ENCODE measurements at regions not wholly inside any gene's neighbourhood (a gene's known extent, or its start where the extent isn't known, plus 50 kb on each side); places are given as distances from the start of the nearest gene placed in this dataset.
A peak's percentile ranks its signal among the peaks of the same experiment; 100 is the strongest.

- TF ChIP-seq CTCF (IDR thresholded peaks at IDR 0.05; ENCODE audit: control insufficient read depth, extremely low read depth, insufficient read depth) = no peak
- H3K4me3 ChIP-seq (ENCODE audit: low read depth, low read length) = no peak overlapping the region
- no peak for DNase-seq (ENCODE audit: low read depth)
Observed at GRCh38 chr13:79645569-79645968, 164.6 kb downstream of the NDFIP2 start.

GRCh38 chr13:79642596-79642995, 161.6 kb downstream of the NDFIP2 start:
- DNase-seq (ENCODE audit: low read depth) = no peak
- no peak for TF ChIP-seq CTCF (IDR thresholded peaks at IDR 0.05; ENCODE audit: control insufficient read depth, extremely low read depth, insufficient read depth)
- H3K4me3 ChIP-seq (ENCODE audit: low read depth, low read length) = no peak overlapping the region

GRCh38 chr13:79637133-79637763, 156.3 kb downstream of the NDFIP2 start:
- peak; percentile 13 for DNase-seq (ENCODE audit: low read depth)

GRCh38 chr13:79631051-79631659, 150.2 kb downstream of the NDFIP2 start:
- no peak overlapping the region for H3K4me3 ChIP-seq (ENCODE audit: low read depth, low read length)
- TF ChIP-seq CTCF (IDR thresholded peaks at IDR 0.05; ENCODE audit: control insufficient read depth, extremely low read depth, insufficient read depth) = peak; percentile 23; the same call in 1 of the 2 replicates
- DNase-seq (ENCODE audit: low read depth) = peak; percentile 26

More at GRCh38 chr13:79637133-79637763, 156.3 kb downstream of the NDFIP2 start:
- no peak for TF ChIP-seq CTCF (IDR thresholded peaks at IDR 0.05; ENCODE audit: control insufficient read depth, extremely low read depth, insufficient read depth)
- no peak overlapping the region for H3K4me3 ChIP-seq (ENCODE audit: low read depth, low read length)

GRCh38 chr13:79628463-79628862, 147.5 kb downstream of the NDFIP2 start:
- no peak overlapping the region for H3K4me3 ChIP-seq (ENCODE audit: low read depth, low read length)
- no peak for DNase-seq (ENCODE audit: low read depth)
- TF ChIP-seq CTCF (IDR thresholded peaks at IDR 0.05; ENCODE audit: control insufficient read depth, extremely low read depth, insufficient read depth) = no peak

- DNase-seq (ENCODE audit: low read depth) = no peak
- H3K4me3 ChIP-seq (ENCODE audit: low read depth, low read length) = no peak overlapping the region
- no peak for TF ChIP-seq CTCF (IDR thresholded peaks at IDR 0.05; ENCODE audit: control insufficient read depth, extremely low read depth, insufficient read depth)
Observed at GRCh38 chr13:79626924-79627323, 146.0 kb downstream of the NDFIP2 start.

- no peak for DNase-seq (ENCODE audit: low read depth)
- TF ChIP-seq CTCF (IDR thresholded peaks at IDR 0.05; ENCODE audit: control insufficient read depth, extremely low read depth, insufficient read depth) = no peak
- H3K4me3 ChIP-seq (ENCODE audit: low read depth, low read length) = no peak overlapping the region
Observed at GRCh38 chr13:79625517-79625916, 144.6 kb downstream of the NDFIP2 start.

Data from LNCaP clone FGC (cell line).